Esophagus squamous epithelium (tissue), 5 donors: ENCODE measurements at regions not wholly inside any gene's neighbourhood (a gene's known extent, or its start where the extent isn't known, plus 50 kb on each side); places are given as distances from the start of the nearest gene placed in this dataset.
"Not testable (repeated sequence)": the region's sequence is repeated elsewhere in the genome, so short reads cannot be mapped to it uniquely, and the experiment has no call there.

Experiments used
- DNase-seq: peaks from one replicate; lab custom pipeline; 2025; lab: John Stamatoyannopoulos, UW
- H3K27ac ChIP-seq, 4 donors: fragments of 200-600 bp; sonication (generic); one replicate each; pipeline ENCODE4 v1.5.1; 2016 to 2019; ENCODE audit warnings: mild to moderate bottlenecking in 1 of 4
- H3K27me3 ChIP-seq, 4 donors: fragments of 200-600 bp; sonication (generic); 1 replicate in 3 of 4; 2 replicates in 1 of 4; pipeline versions ENCODE4 v1.5.1 to v1.6.0; 2017 to 2021; ENCODE audit warnings: antibody characterized with exemption in 1 of 4
- H3K36me3 ChIP-seq, 3 donors: fragments of 200-600 bp; sonication (generic); one replicate each; pipeline ENCODE4 v1.5.1; 2016 to 2019
- H3K4me1 ChIP-seq, 3 donors: fragments of 200-600 bp; sonication (generic); one replicate each; pipeline ENCODE4 v1.5.1; 2017 to 2019
- H3K4me3 ChIP-seq, 4 donors: fragments of 200-600 bp; sonication (generic); 1 replicate in 3 of 4; 2 replicates in 1 of 4; pipeline ENCODE4 v1.5.1; 2016 to 2019; ENCODE audit warnings: mild to moderate bottlenecking in 2 of 4, moderate library complexity in 1 of 4
- H3K9me3 ChIP-seq, 3 donors: fragments of 200-600 bp; sonication (generic); one replicate each; pipeline ENCODE4 v1.5.1; 2016 to 2019
- CTCF ChIP-seq, 6 experiments: fragments of 450-650 bp in 4 of 6; fragments of 200-600 bp in 2 of 6; sonication (generic) in 2 of 6; IDR thresholded peaks; one replicate each; pipeline ENCODE4 v1.5.1; 2016 to 2019; ENCODE audit warnings: antibody characterized with exemption in 6 of 6, mild to moderate bottlenecking in 4 of 6, moderate library complexity in 4 of 6
- POLR2A ChIP-seq, 4 donors: fragments of 450-650 bp; IDR thresholded peaks; one replicate each; pipeline ENCODE4 v1.6.1; 2017; ENCODE audit warnings: antibody characterized with exemption in 4 of 4, mild to moderate bottlenecking in 4 of 4, moderate library complexity in 3 of 4
- WGBS, 2 donors: methylation state at CpG; one replicate each; pipeline ENCODE4 v1.1.5; 2018; 5-methylcytosine and 5-hydroxymethylcytosine counted together
- intact Hi-C: fragments of 100-400 bp; cut with DNase I; formaldehyde crosslinking; loops from one replicate; pipeline ENCODE4 v1.15.0; 2022
- donor health status: DM: yes; HTN: yes; CAD: no.

GRCh38 chr1:101440485-101440884 lies 203.7 kb downstream of the S1PR1 start:
- WGBS, 2 donors: 63 to 74% methylated on average over 5 of the region's 5 CpGs
- Histone ChIP-seq H3K27ac (no peak overlapping the region), H3K4me3 (no peak overlapping the region), H3K4me1 (no peaks in the 10 kb centered on the region), H3K36me3 (no peaks in the 10 kb centered on the region), H3K9me3 (no peaks in the 10 kb centered on the region), H3K27me3 (no peaks in the 10 kb centered on the region)
- TF ChIP-seq POLR2A (IDR thresholded peaks at IDR 0.05): no peak
- TF ChIP-seq CTCF (IDR thresholded peaks at IDR 0.05): no peak
- no peak for DNase-seq
- intact Hi-C loops: no loop called here

GRCh38 chr1:101444381-101444780 lies 207.6 kb downstream of the S1PR1 start:
- no peak for TF ChIP-seq CTCF (IDR thresholded peaks at IDR 0.05)
- TF ChIP-seq POLR2A (IDR thresholded peaks at IDR 0.05): no peak
- Histone ChIP-seq H3K27me3 (no peaks in the 10 kb centered on the region), H3K27ac (no peak overlapping the region), H3K36me3 (no peaks in the 10 kb centered on the region), H3K4me3 (no peak overlapping the region), H3K4me1 (no peaks in the 10 kb centered on the region), H3K9me3 (no peaks in the 10 kb centered on the region)
- WGBS, 2 donors: 63 to 67% methylated on average over 3 of the region's 3 CpGs
- DNase-seq: no peak
- intact Hi-C loops: no loop called here

- Histone ChIP-seq H3K9me3 (no peaks in the 10 kb centered on the region), H3K4me1 (no peaks in the 10 kb centered on the region), H3K36me3 (no peaks in the 10 kb centered on the region), H3K4me3 (no peak overlapping the region), H3K27me3 (no peaks in the 10 kb centered on the region), H3K27ac (no peak overlapping the region)
- no peak for DNase-seq
- intact Hi-C loops: no loop called here
- WGBS, 2 donors: 41 to 45% methylated on average over 2 of the region's 2 CpGs
- TF ChIP-seq POLR2A (IDR thresholded peaks at IDR 0.05): no peak
- no peak for TF ChIP-seq CTCF (IDR thresholded peaks at IDR 0.05)
These were observed 208.2 kb downstream of the S1PR1 start for GRCh38 chr1:101444873-101445618.

GRCh38 chr1:101448018-101448417 lies 211.2 kb downstream of the S1PR1 start:
- H3K27me3 ChIP-seq: no peaks in the 10 kb centered on the region
- H3K36me3 ChIP-seq: no peaks in the 10 kb centered on the region
- intact Hi-C loops: no loop called here
- DNase-seq: no peak
- H3K4me1 ChIP-seq: no peaks in the 10 kb centered on the region
- TF ChIP-seq CTCF (IDR thresholded peaks at IDR 0.05): no peak
- no peak for TF ChIP-seq POLR2A (IDR thresholded peaks at IDR 0.05)
- no peak overlapping the region for H3K27ac ChIP-seq
- H3K4me3 ChIP-seq: no peak overlapping the region
- no peaks in the 10 kb centered on the region for H3K9me3 ChIP-seq

GRCh38 chr1:101450691-101451090 lies 213.9 kb downstream of the S1PR1 start:
- H3K27me3 ChIP-seq, DNase-seq, H3K36me3 ChIP-seq, H3K4me3 ChIP-seq, intact Hi-C loops, H3K9me3 ChIP-seq, H3K4me1 ChIP-seq, H3K27ac ChIP-seq: not testable (repeated sequence)
- 86 to 91% methylated on average over 5 of the region's 5 CpGs for WGBS, 2 donors

GRCh38 chr1:101451888-101452287 lies 215.1 kb downstream of the S1PR1 start:
- H3K4me3 ChIP-seq: no peak overlapping the region
- intact Hi-C loops: no loop called here
- H3K4me1 ChIP-seq: no peaks in the 10 kb centered on the region
- TF ChIP-seq CTCF (IDR thresholded peaks at IDR 0.05) (no peak), POLR2A (IDR thresholded peaks at IDR 0.05) (no peak)
- WGBS, 2 donors: 63 to 75% methylated on average over 5 to 6 of the region's 6 CpGs
- no peak overlapping the region for H3K27ac ChIP-seq
- H3K27me3 ChIP-seq: no peaks in the 10 kb centered on the region
- no peaks in the 10 kb centered on the region for H3K9me3 ChIP-seq
- DNase-seq: no peak
- no peaks in the 10 kb centered on the region for H3K36me3 ChIP-seq
